Retinal pigment epithelial cell (primary cell): ENCODE measurements at regions not wholly inside any gene's neighbourhood (a gene's known extent, or its start where the extent isn't known, plus 50 kb on each side); places are given as distances from the start of the nearest gene placed in this dataset.
A peak's percentile ranks its signal among the peaks of the same experiment; 100 is the strongest.

Experiments
- DNase-seq: peaks from one replicate; pipeline ENCODE4 v3.0.0-alpha.2; 2010; ENCODE audit warnings: low read depth
- H3K4me3 ChIP-seq: 2 replicates; pipeline ENCODE4 v1.5.1; 2011; ENCODE audit warnings: mild to moderate bottlenecking, low read length, control low read depth, moderate library complexity
- CTCF ChIP-seq: conservative IDR thresholded peaks from 2 replicates; pipeline ENCODE4 v1.5.1; 2011; ENCODE audit warnings: low read depth, low read length, control low read depth, inconsistent platforms

GRCh38 chr3:154013736-154014135, 107.5 kb upstream of the ARHGEF26 start:
- DNase-seq, result no peak
- no peak for TF ChIP-seq CTCF
- no peak overlapping the region for H3K4me3 ChIP-seq

GRCh38 chr3:154015307-154015706, 105.9 kb upstream of the ARHGEF26 start:
- H3K4me3 ChIP-seq, result no peak overlapping the region
- DNase-seq, result no peak
- no peak for TF ChIP-seq CTCF

- TF ChIP-seq CTCF, result peak; percentile 66
- DNase-seq, result no peak
Observed at GRCh38 chr3:154018100-154018696, 103.0 kb upstream of the ARHGEF26 start.

GRCh38 chr3:154022606-154023005, 98.6 kb upstream of the ARHGEF26 start:
- no peak for TF ChIP-seq CTCF
- H3K4me3 ChIP-seq, result no peak overlapping the region
- no peak for DNase-seq

More at GRCh38 chr3:154018100-154018696, 103.0 kb upstream of the ARHGEF26 start:
- no peak overlapping the region for H3K4me3 ChIP-seq

GRCh38 chr3:154023148-154023547, 98.0 kb upstream of the ARHGEF26 start:
- TF ChIP-seq CTCF, result no peak
- no peak for DNase-seq
- no peak overlapping the region for H3K4me3 ChIP-seq

GRCh38 chr3:154025007-154025406, 96.2 kb upstream of the ARHGEF26 start:
- TF ChIP-seq CTCF, result no peak
- H3K4me3 ChIP-seq, result no peak overlapping the region
- no peak for DNase-seq

- H3K4me3 ChIP-seq, result no peak overlapping the region
- DNase-seq, result no peak
- no peak for TF ChIP-seq CTCF
Observed at GRCh38 chr3:154029926-154030325, 91.3 kb upstream of the ARHGEF26 start.
